Activated B cell treated with CpG ODN at 0.5 μM for 24 hours (primary cell): ENCODE measurements at regions not wholly inside any gene's neighbourhood (a gene's known extent, or its start where the extent isn't known, plus 50 kb on each side); places are given as distances from the start of the nearest gene placed in this dataset.

ENCODE experiments used
- ATAC-seq: fragments of 200-7000 bp; cut with Tn5 transposase; one replicate; pipeline ENCODE4 v1.10.0; 2021; ENCODE audit warnings: low read depth, mild to moderate bottlenecking, moderate library complexity
- CTCF ChIA-PET: fragments of 350-600 bp; sonication (Branson Sonifier 250); formaldehyde crosslinking; loops from one replicate; lab custom pipeline; 2021; ENCODE audit warnings: antibody characterized with exemption; lab: Charles Lee
- POLR2A ChIA-PET: fragments of 350-600 bp; sonication (Branson Sonifier 250); formaldehyde crosslinking; loops from one replicate; lab custom pipeline; 2021; ENCODE audit warnings: antibody characterized with exemption; lab: Charles Lee
- DNase-seq: peaks from one replicate; pipeline ENCODE4 v3.0.0; 2022
- H3K27ac Mint-ChIP-seq: one replicate; pipeline ENCODE4 v1.8.0; 2020; ENCODE audit warnings: mixed read lengths
- H3K27me3 Mint-ChIP-seq: one replicate; pipeline ENCODE4 v1.8.0; 2021; ENCODE audit warnings: mixed read lengths
- H3K36me3 Mint-ChIP-seq: one replicate; pipeline ENCODE4 v1.8.0; 2021; ENCODE audit warnings: low read depth, mixed read lengths
- H3K4me1 Mint-ChIP-seq: one replicate; pipeline ENCODE4 v1.8.0; 2021; ENCODE audit warnings: mixed read lengths
- H3K4me3 Mint-ChIP-seq: one replicate; pipeline ENCODE4 v1.8.0; 2020; ENCODE audit warnings: mild to moderate bottlenecking, mixed read lengths
- H3K9me3 Mint-ChIP-seq: one replicate; pipeline ENCODE4 v1.8.0; 2020; ENCODE audit warnings: mixed read lengths
- CTCF ChIP-seq: fragments of 200-600 bp; IDR thresholded peaks from one replicate; pipeline ENCODE4 v1.8.0; 2022; ENCODE audit warnings: antibody characterized with exemption, mild to moderate bottlenecking
- intact Hi-C: fragments of 100-400 bp; cut with micrococcal nuclease; formaldehyde crosslinking; loops from one replicate; pipeline ENCODE4 v1.15.1; 2024

DNA sequence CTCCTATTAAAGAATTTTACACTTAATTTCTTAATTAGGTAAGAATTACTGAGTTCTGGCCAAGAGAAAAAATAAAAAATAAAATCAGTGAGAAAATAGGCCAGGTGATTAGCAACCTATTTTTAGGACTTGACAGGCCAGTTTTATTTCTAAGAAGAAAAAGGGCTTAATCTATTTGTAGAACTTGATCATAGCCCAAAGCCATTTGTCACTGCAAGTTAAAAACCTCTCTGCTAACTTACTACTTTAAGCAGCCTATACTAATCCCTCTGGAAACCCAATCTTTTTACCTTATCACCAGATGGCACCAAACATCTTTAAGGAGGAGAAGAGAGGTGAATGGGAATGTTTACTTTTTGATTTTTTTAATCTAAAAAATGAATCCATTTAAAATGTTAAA is 222.1 kb upstream of the RHOBTB1 start:
- H3K9me3 Mint-ChIP-seq, result peaks cover 9% of the 10 kb centered on the region
- no peak overlapping the region for H3K4me3 Mint-ChIP-seq
- CTCF ChIA-PET, result no interaction called here
- no peaks in the 10 kb centered on the region for H3K36me3 Mint-ChIP-seq
- H3K27me3 Mint-ChIP-seq, result no peaks in the 10 kb centered on the region
- ATAC-seq, result no peak
- H3K27ac Mint-ChIP-seq, result no peak overlapping the region
- intact Hi-C loops, result no loop called here
- no peak for DNase-seq
- TF ChIP-seq CTCF, result no peak
- POLR2A ChIA-PET, result no interaction called here
- H3K4me1 Mint-ChIP-seq, result no peaks in the 10 kb centered on the region

DNA sequence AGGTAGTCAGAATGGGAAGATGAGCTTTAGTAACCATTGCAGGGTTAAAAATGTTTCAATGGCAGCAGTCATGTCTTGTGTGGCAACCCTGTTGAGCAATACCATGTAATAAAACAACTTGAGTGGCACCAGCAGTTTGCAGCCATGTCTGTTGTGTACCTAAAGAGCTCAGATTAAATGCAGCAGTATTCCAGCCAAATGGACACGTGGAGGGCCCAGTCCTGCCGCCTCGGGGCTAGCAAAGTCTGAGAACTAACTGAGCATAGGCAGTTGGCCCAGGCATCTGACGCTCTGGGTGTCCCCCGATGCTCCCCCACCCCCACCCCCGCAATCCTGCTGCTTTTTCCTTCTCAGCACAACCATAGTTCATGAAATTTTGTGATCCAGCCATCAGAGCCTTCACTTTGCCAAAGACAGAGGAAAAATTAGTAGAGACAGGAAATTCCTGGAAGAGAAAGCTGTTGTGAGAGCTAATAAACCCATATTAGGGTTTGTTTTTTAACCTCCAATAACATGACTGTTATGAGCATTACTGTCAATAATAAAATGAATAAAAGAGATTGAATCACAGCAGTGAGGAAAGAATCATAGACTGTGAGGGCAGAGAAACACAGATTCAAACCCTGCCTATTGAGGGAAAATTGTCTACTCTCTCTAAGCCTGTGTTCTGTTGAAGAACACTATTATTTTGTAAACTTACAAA is 220.6 kb upstream of the RHOBTB1 start:
- Mint-ChIP-seq H3K36me3 (no peaks in the 10 kb centered on the region), H3K9me3 (peaks cover 9% of the 10 kb centered on the region), H3K4me3 (no peak overlapping the region), H3K4me1 (no peaks in the 10 kb centered on the region), H3K27ac (no peak overlapping the region), H3K27me3 (no peaks in the 10 kb centered on the region)
- DNase-seq (no peak), ATAC-seq (no peak)
- intact Hi-C loops, result no loop called here
- CTCF ChIA-PET, result no interaction called here
- POLR2A ChIA-PET, result interaction anchor here (0.7 kb wide), 1 partner anchor 219 kb away, joined by 4 read pairs; no protein-coding TSS in a partner anchor
- no peak for TF ChIP-seq CTCF

- no peaks in the 10 kb centered on the region for H3K4me1 Mint-ChIP-seq
- intact Hi-C loops, result no loop called here
- no peaks in the 10 kb centered on the region for H3K36me3 Mint-ChIP-seq
- ChIA-PET CTCF (no interaction called here), POLR2A (no interaction called here)
- DNase-seq (no peak), ATAC-seq (no peak)
- TF ChIP-seq CTCF, result no peak
- peaks cover 7% of the 10 kb centered on the region for H3K9me3 Mint-ChIP-seq
- H3K4me3 Mint-ChIP-seq, result no peak overlapping the region
- H3K27ac Mint-ChIP-seq, result no peak overlapping the region
- H3K27me3 Mint-ChIP-seq, result no peaks in the 10 kb centered on the region
Measured at GRCh38 chr10:61163403-61163802, 219.4 kb upstream of the RHOBTB1 start.

GRCh38 chr10:61160253-61160652 is 216.3 kb upstream of the RHOBTB1 start:
- ChIA-PET POLR2A (no interaction called here), CTCF (no interaction called here)
- no peak for DNase-seq
- Mint-ChIP-seq H3K4me3 (no peak overlapping the region), H3K27ac (no peak overlapping the region), H3K4me1 (no peaks in the 10 kb centered on the region), H3K36me3 (no peaks in the 10 kb centered on the region), H3K27me3 (peaks cover 5% of the 10 kb centered on the region), H3K9me3 (no peaks in the 10 kb centered on the region)
- intact Hi-C loops, result no loop called here
- no peak for TF ChIP-seq CTCF
- ATAC-seq, result no peak

DNA sequence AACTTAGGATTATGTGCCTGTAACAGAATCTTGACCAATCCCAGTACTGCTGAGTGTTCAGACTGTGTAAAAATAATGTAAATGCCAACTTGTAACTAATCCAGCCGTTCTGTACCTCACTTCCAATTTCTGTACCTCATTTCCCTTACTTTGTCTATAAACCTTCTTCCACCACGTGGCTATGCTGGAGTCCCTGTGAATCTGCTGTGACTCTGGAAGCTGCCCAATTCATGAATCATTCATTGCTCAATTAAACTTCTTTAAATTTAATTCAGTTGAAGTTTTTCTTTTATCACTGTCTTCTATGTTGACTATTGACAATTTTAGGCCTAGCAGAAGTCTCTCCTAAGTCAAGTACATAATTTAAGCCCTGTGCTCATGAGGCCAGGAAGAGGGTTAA is 215.3 kb upstream of the RHOBTB1 start:
- Mint-ChIP-seq H3K27me3 (peaks cover 9% of the 10 kb centered on the region), H3K27ac (no peak overlapping the region), H3K9me3 (no peaks in the 10 kb centered on the region), H3K36me3 (no peaks in the 10 kb centered on the region), H3K4me3 (no peak overlapping the region), H3K4me1 (no peaks in the 10 kb centered on the region)
- ChIA-PET POLR2A (no interaction called here), CTCF (interaction anchor here (0.6 kb wide), 1 partner anchor 18 kb away, joined by 3 read pairs; no protein-coding TSS in a partner anchor)
- ATAC-seq (no peak), DNase-seq (no peak)
- no peak for TF ChIP-seq CTCF
- intact Hi-C loops, result no loop called here
